IPS-NIHi7 (cell line): ENCODE measurements at regions not wholly inside any gene's neighbourhood (a gene's known extent, or its start where the extent isn't known, plus 50 kb on each side); places are given as distances from the start of the nearest gene placed in this dataset.

ENCODE experiments used
- DNase-seq: peaks from one replicate; pipeline ENCODE4 v3.0.0; 2012; ENCODE audit warnings: mixed read lengths; ENCODE audit errors: extremely low spot score

- no peak for DNase-seq
These were observed 745.5 kb downstream of the C6orf118 start for GRCh38 chr6:164563924-164564323.

DNA sequence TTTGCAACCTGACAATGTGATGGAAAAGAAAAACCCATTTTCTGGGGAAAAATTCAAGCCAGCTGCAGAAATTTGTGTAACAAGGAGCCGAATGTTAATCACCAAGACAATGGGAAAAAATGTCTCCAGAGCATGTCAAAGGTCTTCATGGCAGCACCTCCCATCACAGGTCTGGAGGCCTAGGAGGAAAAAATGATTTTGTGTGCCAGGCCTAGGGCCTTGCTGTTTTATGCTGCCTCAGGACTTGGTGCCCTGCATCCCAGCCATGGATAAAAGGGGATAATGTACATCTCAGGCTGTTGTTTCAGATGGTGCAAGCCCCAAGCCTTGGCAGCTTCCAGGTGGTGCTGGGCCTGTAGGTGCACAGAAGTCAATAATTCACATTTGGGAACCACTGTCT, 747.7 kb downstream of the C6orf118 start:
- DNase-seq = no peak

GRCh38 chr6:164554700-164555476, 754.5 kb downstream of the C6orf118 start:
- no peak for DNase-seq

- DNase-seq = no peak
These were observed 755.2 kb downstream of the C6orf118 start for GRCh38 chr6:164554226-164554625.

GRCh38 chr6:164551706-164552105, 757.7 kb downstream of the C6orf118 start:
- DNase-seq = no peak

DNA sequence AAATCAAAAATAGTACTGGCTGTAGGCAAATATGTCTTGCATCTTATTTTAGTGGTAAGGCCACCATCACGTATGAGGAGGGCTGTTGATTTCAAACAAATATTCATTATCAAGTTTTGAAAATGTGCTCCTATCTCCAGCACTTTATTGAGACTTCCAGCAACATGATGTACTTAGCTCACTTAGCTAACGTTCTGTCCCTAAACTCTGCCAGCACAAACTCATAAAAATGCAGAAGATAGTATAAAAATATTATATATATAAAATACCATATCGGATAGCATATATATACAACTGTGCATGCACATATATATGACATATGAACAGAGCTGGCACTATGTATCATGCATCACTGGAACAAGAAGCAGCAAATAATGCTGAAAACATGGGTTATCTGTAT, 762.3 kb downstream of the C6orf118 start:
- DNase-seq = no peak

DNA sequence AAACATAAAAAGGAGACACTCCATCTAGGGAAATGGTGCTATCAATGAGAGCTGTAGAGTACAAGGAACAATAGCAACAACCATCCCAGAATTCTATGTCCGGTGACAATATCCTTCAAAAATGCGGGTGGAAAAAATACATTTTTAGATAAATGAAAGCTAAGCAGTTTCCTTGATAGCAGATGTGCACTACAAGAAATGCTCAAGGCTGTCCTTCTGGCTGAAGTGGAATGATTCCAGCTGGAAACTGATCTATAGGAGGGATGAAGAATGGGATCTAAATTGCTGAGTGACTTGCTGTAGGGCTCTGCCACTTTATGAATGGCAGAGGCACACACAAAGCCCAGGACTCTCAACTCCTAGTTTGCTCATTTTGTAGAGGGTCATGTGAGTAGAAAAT, 763.1 kb downstream of the C6orf118 start:
- DNase-seq = no peak

- DNase-seq = no peak
These were observed 775.2 kb downstream of the C6orf118 start for GRCh38 chr6:164534070-164534766.

GRCh38 chr6:164533045-164533362, 776.4 kb downstream of the C6orf118 start:
- peak; percentile 46 for DNase-seq

GRCh38 chr6:164532198-164533044, 777.0 kb downstream of the C6orf118 start:
- no peak for DNase-seq

DNA sequence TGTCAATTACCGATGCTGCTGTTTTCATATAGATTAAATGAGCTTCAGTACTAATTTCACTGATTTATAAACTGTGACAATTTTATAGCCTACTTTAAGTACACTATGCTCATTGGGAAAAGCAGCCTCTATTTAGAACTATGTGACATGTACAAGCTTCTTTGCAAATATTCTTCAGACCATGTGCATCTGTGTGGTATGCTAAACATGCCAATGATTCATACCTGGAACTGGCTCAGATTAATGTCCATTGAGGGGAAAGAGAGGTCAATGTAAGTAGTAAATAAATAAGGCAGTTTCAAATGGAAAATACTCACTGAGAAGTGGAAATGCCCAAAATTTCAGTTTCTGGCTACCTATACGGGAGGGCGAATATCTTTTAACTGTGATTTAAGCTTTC, 777.7 kb downstream of the C6orf118 start:
- DNase-seq = no peak

DNA sequence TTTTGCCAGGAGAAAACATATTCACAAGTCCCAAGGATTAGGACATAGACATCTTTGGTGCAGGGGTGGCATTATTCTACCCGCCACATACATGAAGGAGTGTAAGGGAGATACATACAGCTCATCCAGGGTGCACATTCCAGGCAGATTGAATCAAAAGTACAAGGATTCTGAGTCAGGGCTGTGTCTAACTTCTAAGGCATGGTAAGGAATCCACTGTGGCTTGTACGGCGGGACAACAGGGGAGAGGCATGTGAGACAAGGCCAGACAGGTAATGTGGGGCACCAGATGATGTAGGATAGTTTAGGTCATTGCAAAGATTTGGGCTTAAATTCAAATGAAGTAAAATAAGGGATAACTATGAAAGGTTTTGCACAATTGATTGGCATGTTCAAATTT, 780.9 kb downstream of the C6orf118 start:
- no peak for DNase-seq

- no peak for DNase-seq
These were observed 786.2 kb downstream of the C6orf118 start for GRCh38 chr6:164523087-164523654.

DNA sequence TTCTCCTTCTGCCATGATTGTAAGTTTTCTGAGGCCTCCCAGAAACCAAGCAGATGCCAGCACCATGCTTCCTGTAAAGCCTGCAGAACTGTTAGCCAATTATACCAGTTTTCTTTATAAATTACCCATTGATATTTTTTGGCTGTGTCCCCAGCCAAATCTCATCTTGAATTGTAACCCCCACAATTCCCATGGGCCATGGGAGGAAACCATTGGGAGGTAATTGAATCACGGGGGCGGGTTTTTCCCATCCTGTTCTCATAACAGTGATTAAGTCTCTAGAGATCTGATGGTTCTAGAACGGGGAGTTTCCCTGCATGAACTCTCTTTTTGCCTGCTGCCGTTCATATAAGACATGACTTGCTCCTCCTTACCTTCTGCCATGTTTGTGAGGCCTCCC, 788.5 kb downstream of the C6orf118 start:
- DNase-seq = no peak

GRCh38 chr6:164507206-164507940, 802.0 kb downstream of the C6orf118 start:
- no peak for DNase-seq

DNA sequence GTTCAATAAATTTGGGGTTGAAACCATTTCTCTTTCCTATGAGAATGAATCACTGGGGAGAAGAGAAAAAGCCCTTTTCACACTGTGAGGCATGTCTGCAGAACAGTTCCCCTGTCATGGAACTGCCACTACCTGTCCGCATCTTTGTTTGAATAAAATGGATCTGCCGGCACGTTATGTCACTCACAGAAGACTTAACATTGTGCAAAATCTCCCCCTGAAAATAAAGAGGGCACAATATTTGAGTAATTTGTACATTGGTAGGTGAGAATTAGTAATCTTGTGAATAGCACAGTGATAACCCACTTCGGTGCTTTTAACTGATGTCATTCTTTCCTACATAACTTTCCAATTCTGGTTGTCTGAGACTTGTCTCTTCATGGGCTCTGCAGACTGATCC, 804.0 kb downstream of the C6orf118 start:
- DNase-seq = no peak

- DNase-seq = no peak
These were observed 806.6 kb downstream of the C6orf118 start for GRCh38 chr6:164502833-164503232.

GRCh38 chr6:164495882-164496495, 813.4 kb downstream of the C6orf118 start:
- no peak for DNase-seq

DNA sequence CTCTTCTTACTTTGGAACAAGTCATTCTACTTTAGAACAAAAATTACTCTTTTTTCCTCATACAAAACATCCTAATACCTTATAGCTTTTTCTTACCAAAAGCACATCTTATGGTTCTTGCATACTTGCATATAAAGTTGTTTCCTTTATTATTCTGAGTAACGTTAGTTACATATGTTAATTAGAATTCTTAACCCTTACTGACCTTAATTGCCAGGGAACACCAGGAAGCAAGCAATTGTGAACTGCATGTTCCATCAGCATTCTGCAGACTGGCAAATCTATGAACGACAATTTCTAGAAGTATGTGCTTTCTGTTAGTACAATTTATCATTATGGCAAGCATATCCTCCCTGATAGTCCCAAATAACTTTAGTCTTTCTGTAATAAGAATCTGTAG, 831.0 kb downstream of the C6orf118 start:
- no peak for DNase-seq

GRCh38 chr6:164477790-164478189, 831.6 kb downstream of the C6orf118 start:
- DNase-seq = no peak

- no peak for DNase-seq
These were observed 832.3 kb downstream of the C6orf118 start for GRCh38 chr6:164477101-164477500.
